Fibroblast of lung (primary cell): ENCODE measurements at regions not wholly inside any gene's neighbourhood (a gene's known extent, or its start where the extent isn't known, plus 50 kb on each side); places are given as distances from the start of the nearest gene placed in this dataset.

ENCODE experiments used
- DNase-seq, 2 donors: peaks; one replicate each; pipeline versions ENCODE4 v3.0.0 to v3.0.0-alpha.2; 2010; ENCODE audit warnings: low read depth in 2 of 2
- H2AFZ ChIP-seq: 2 replicates; pipeline ENCODE4 v1.5.1; 2012; ENCODE audit warnings: low read length, control low read depth, inconsistent platforms
- H3K27ac ChIP-seq: 2 replicates; pipeline ENCODE4 v1.5.1; 2011; ENCODE audit warnings: low read length, control low read depth; ENCODE audit not compliant: insufficient read depth
- H3K27me3 ChIP-seq: 2 replicates; pipeline ENCODE4 v1.5.1; 2011; ENCODE audit warnings: mild to moderate bottlenecking, low read length; ENCODE audit not compliant: control insufficient read depth, insufficient read depth
- H3K36me3 ChIP-seq: 2 replicates; pipeline ENCODE4 v1.5.1; 2011; ENCODE audit warnings: low read length; ENCODE audit not compliant: control insufficient read depth, insufficient read depth
- H3K4me1 ChIP-seq: 2 replicates; pipeline ENCODE4 v1.5.1; 2011; ENCODE audit warnings: low read length; ENCODE audit not compliant: control insufficient read depth, insufficient read depth; ENCODE audit errors: extremely low read depth
- H3K4me2 ChIP-seq: 2 replicates; pipeline ENCODE4 v1.5.1; 2011; ENCODE audit warnings: low read length, control low read depth; ENCODE audit not compliant: insufficient read depth; ENCODE audit errors: extremely low read depth
- H3K4me3 ChIP-seq, 4 experiments: fragments of 200-600 bp in 1 of 4; sonication (generic) in 1 of 4; replicated peaks in 1 of 4; 2 replicates each; pipeline ENCODE4 v1.5.1; 2011 to 2016; ENCODE audit warnings: low read length in 4 of 4, low read depth in 3 of 4, mild to moderate bottlenecking in 3 of 4, control low read depth in 2 of 4, inconsistent platforms in 1 of 4, mixed read lengths in 1 of 4; ENCODE audit not compliant: insufficient read depth in 1 of 4; ENCODE audit errors: control extremely low read depth in 1 of 4
- H3K79me2 ChIP-seq: 2 replicates; pipeline ENCODE4 v1.5.1; 2012; ENCODE audit warnings: mild to moderate bottlenecking, low read length, inconsistent platforms; ENCODE audit not compliant: control insufficient read depth, insufficient read depth
- H3K9ac ChIP-seq: 2 replicates; pipeline ENCODE4 v1.5.1; 2011; ENCODE audit warnings: mild to moderate bottlenecking, low read length, control low read depth; ENCODE audit not compliant: insufficient read depth
- H3K9me3 ChIP-seq: 2 replicates; pipeline ENCODE4 v1.5.1; 2012; ENCODE audit warnings: low read depth, low read length; ENCODE audit not compliant: control insufficient read depth, insufficient read depth
- H4K20me1 ChIP-seq: 2 replicates; pipeline ENCODE4 v1.5.1; 2011; ENCODE audit warnings: low read length; ENCODE audit not compliant: control insufficient read depth, insufficient read depth; ENCODE audit errors: extremely low read depth
- CTCF ChIP-seq, 2 donors: IDR thresholded peaks in 1 of 2; conservative IDR thresholded peaks in 1 of 2; 1 replicate in 1 of 2; 2 replicates in 1 of 2; pipeline ENCODE4 v1.5.1; 2011 to 2012; ENCODE audit warnings: low read length in 2 of 2, control low read depth in 1 of 2, inconsistent platforms in 1 of 2, low read depth in 1 of 2, mild to moderate bottlenecking in 1 of 2
- EZH2 ChIP-seq: IDR thresholded peaks from 2 replicates; pipeline ENCODE4 v1.5.1; 2012; ENCODE audit warnings: low read length, control low read depth, mild to moderate bottlenecking; ENCODE audit errors: missing control alignments

- Histone ChIP-seq H3K4me3 (no peak overlapping the region), H3K36me3 (no peaks in the 10 kb centered on the region), H4K20me1 (no peaks in the 10 kb centered on the region), H3K9ac (no peak overlapping the region), H3K27me3 (no peaks in the 10 kb centered on the region), H3K79me2 (no peaks in the 10 kb centered on the region), H3K27ac (no peak overlapping the region), H2AFZ (no peak overlapping the region), H3K4me2 (no peak overlapping the region), H3K9me3 (no peaks in the 10 kb centered on the region), H3K4me1 (no peaks in the 10 kb centered on the region)
- TF ChIP-seq CTCF (conservative IDR thresholded peaks at IDR 0.05 in 1 of 2, IDR thresholded peaks at IDR 0.05 in 1 of 2; ENCODE audit: low read depth in 1 of 2, low read length in 2 of 2) (no peak), EZH2 (no peak)
- DNase-seq: no peak
These were observed 450.6 kb upstream of the LMO3 start for GRCh38 chr12:17056546-17056945.

- Histone ChIP-seq H2AFZ (no peak overlapping the region), H3K79me2 (no peaks in the 10 kb centered on the region), H3K4me1 (no peaks in the 10 kb centered on the region), H3K27me3 (no peaks in the 10 kb centered on the region), H3K4me2 (no peak overlapping the region), H3K9me3 (no peaks in the 10 kb centered on the region), H3K27ac (no peak overlapping the region), H3K4me3 (no peak overlapping the region), H3K9ac (no peak overlapping the region), H4K20me1 (no peaks in the 10 kb centered on the region), H3K36me3 (no peaks in the 10 kb centered on the region)
- no peak for DNase-seq
- no peak for TF ChIP-seq EZH2
- TF ChIP-seq CTCF (conservative IDR thresholded peaks at IDR 0.05 in 1 of 2, IDR thresholded peaks at IDR 0.05 in 1 of 2; ENCODE audit: low read depth in 1 of 2, low read length in 2 of 2): no peak
These were observed 433.0 kb upstream of the LMO3 start for GRCh38 chr12:17038923-17039322.

GRCh38 chr12:17035372-17035771 is 429.4 kb upstream of the LMO3 start:
- H3K36me3 ChIP-seq: no peaks in the 10 kb centered on the region
- no peaks in the 10 kb centered on the region for H3K79me2 ChIP-seq
- H3K27ac ChIP-seq: no peak overlapping the region
- H2AFZ ChIP-seq: no peak overlapping the region
- no peaks in the 10 kb centered on the region for H3K4me1 ChIP-seq
- H3K4me2 ChIP-seq: no peak overlapping the region
- H4K20me1 ChIP-seq: no peaks in the 10 kb centered on the region
- H3K27me3 ChIP-seq: no peaks in the 10 kb centered on the region
- no peak overlapping the region for H3K4me3 ChIP-seq
- DNase-seq: no peak
- TF ChIP-seq EZH2 (no peak), CTCF (conservative IDR thresholded peaks at IDR 0.05 in 1 of 2, IDR thresholded peaks at IDR 0.05 in 1 of 2; ENCODE audit: low read depth in 1 of 2, low read length in 2 of 2) (no peak)
- no peak overlapping the region for H3K9ac ChIP-seq
- H3K9me3 ChIP-seq: no peaks in the 10 kb centered on the region
